Heart left ventricle (tissue), 16 donors: ENCODE measurements at regions not wholly inside any gene's neighbourhood (a gene's known extent, or its start where the extent isn't known, plus 50 kb on each side); places are given as distances from the start of the nearest gene placed in this dataset.

ENCODE experiments used
- ATAC-seq, 4 donors: fragments of 200-7000 bp; cut with Tn5 transposase; one replicate each; pipeline ENCODE4 v1.9.1; 2020 to 2022; ENCODE audit warnings: moderate library complexity in 4 of 4, mild to moderate bottlenecking in 3 of 4, moderate number of reproducible peaks in 1 of 4
- DNase-seq, 5 donors: peaks; one replicate each; pipeline ENCODE4 v3.0.0-alpha.2; 2020
- H3K27ac ChIP-seq, 12 donors: fragments of 200-600 bp; sonication (generic) in 4 of 12; one replicate each; pipeline versions ENCODE4 v1.5.0 to v1.8.0; 2016 to 2022; ENCODE audit warnings: mild to moderate bottlenecking in 2 of 12
- H3K27me3 ChIP-seq, 9 donors: fragments of 200-600 bp; sonication (generic) in 2 of 9; one replicate each; pipeline versions ENCODE4 v1.5.1 to v1.8.0; 2016 to 2022; ENCODE audit warnings: mild to moderate bottlenecking in 3 of 9
- H3K36me3 ChIP-seq, 9 donors: fragments of 200-600 bp; sonication (generic) in 2 of 9; one replicate each; pipeline versions ENCODE4 v1.5.0 to v1.8.0; 2018 to 2022; ENCODE audit warnings: mild to moderate bottlenecking in 2 of 9
- H3K4me1 ChIP-seq, 12 donors: fragments of 200-600 bp; sonication (generic) in 4 of 12; one replicate each; pipeline versions ENCODE4 v1.5.0 to v1.8.0; 2016 to 2022; ENCODE audit warnings: mild to moderate bottlenecking in 3 of 12
- H3K4me3 ChIP-seq, 12 donors: fragments of 200-600 bp; sonication (generic) in 4 of 12; one replicate each; pipeline versions ENCODE4 v1.5.0 to v1.8.0; 2017 to 2022; ENCODE audit warnings: mild to moderate bottlenecking in 9 of 12, moderate library complexity in 4 of 12
- H3K9me3 ChIP-seq, 12 donors: fragments of 200-600 bp; sonication (generic) in 4 of 12; one replicate each; pipeline versions ENCODE4 v1.5.0 to v1.8.0; 2016 to 2022; ENCODE audit warnings: mild to moderate bottlenecking in 1 of 12
- CTCF ChIP-seq, 12 donors: fragments of 200-600 bp; sonication (generic) in 4 of 12; IDR thresholded peaks; one replicate each; pipeline versions ENCODE4 v1.5.0 to v1.8.0; 2018 to 2022; ENCODE audit warnings: antibody characterized with exemption in 12 of 12, mild to moderate bottlenecking in 5 of 12
- POLR2A ChIP-seq, 2 donors: fragments of 450-650 bp; IDR thresholded peaks; one replicate each; pipeline ENCODE4 v1.6.1; 2017; ENCODE audit warnings: antibody characterized with exemption in 2 of 2, mild to moderate bottlenecking in 2 of 2, moderate library complexity in 2 of 2
- WGBS, 4 donors: extraction: QIAGEN DNeasy Blood & Tissue Kit in 2 of 4; methylation state at CpG; one replicate each; pipeline versions ENCODE4 v1.1.5 to v1.1.7; 2013 to 2018; 5-methylcytosine and 5-hydroxymethylcytosine counted together
- intact Hi-C, 10 donors: fragments of 100-400 bp; cut with DNase I; formaldehyde crosslinking; loops; one replicate each; pipeline versions ENCODE4 v1.11.1 to v1.14.2; 2022
- donor health status: ischemic (EF 13 %, LVEDD 7.1; RV severe dilation, severe dysfunction).
- donor health status: healthy with polysubstance abuse.
- donor health status: DM: no; HTN: yes; CAD: no.
- donor health status: DM: no; HTN: no; CAD: no.
- donor health status: ischemic (EF 25% LVEDD 6.9; RV normal size, moderate dysfunction).
- donor health status: ischemic (EF 25% LVEDD 5.7; RV mildly dilated, moderate dysfunction).
- donor health status: healthy.
- donor health status: DM: yes; HTN: yes; CAD: no.
- donor health status: ischemic (EF 35%, LVEDD 5.7; RV mildly dilated, moderate dysfunction).
- donor health status: nonischemic (EF 11% LVEDD 7.7; RV severe dilation, severe dysfunction).
- donor health status: DM: yes; HTN: yes; CAD: no.
- donor health status: PGD.
- donor health status: ischemic (EF 29% LVEDD 5.4; RV normal size, mild dysfunction).
- donor health status: nonischemic (EF 23%, LVEDD 6.1; RV moderate dilation, normal function).

- no peaks in the 10 kb centered on the region for H3K27me3 ChIP-seq
- ATAC-seq (no peak), DNase-seq (no peak)
- 95 to 98% (median 96%) methylated on average over 11 of the region's 11 CpGs for WGBS, 4 donors
- TF ChIP-seq CTCF (IDR thresholded peaks at IDR 0.05) (no peak), POLR2A (IDR thresholded peaks at IDR 0.05) (no peak)
- H3K27ac ChIP-seq = no peak overlapping the region
- H3K36me3 ChIP-seq = no peaks in the 10 kb centered on the region
- no peak overlapping the region for H3K4me3 ChIP-seq
- H3K9me3 ChIP-seq = peaks cover 0 to 13% (median 3%) of the 10 kb centered on the region in 12 donors
- H3K4me1 ChIP-seq = peaks cover 0 to 13% (median 4%) of the 10 kb centered on the region in 12 donors
- intact Hi-C loops = no loop called here
Measured at GRCh38 chr6:15800841-15801617, 138.2 kb upstream of the DTNBP1 start.

GRCh38 chr6:15798533-15799255 is 135.9 kb upstream of the DTNBP1 start:
- Histone ChIP-seq H3K4me1 (peaks cover 0 to 25% (median 12%) of the 10 kb centered on the region in 12 donors), H3K4me3 (no peak overlapping the region), H3K27ac (no peak overlapping the region), H3K27me3 (no peaks in the 10 kb centered on the region), H3K9me3 (peaks cover 0 to 13% (median 3%) of the 10 kb centered on the region in 12 donors), H3K36me3 (no peaks in the 10 kb centered on the region)
- WGBS, 4 donors = 73 to 92% (median 82%) methylated on average over 2 of the region's 2 CpGs
- TF ChIP-seq POLR2A (IDR thresholded peaks at IDR 0.05) (no peak), CTCF (IDR thresholded peaks at IDR 0.05) (no peak)
- intact Hi-C loops = no loop called here
- ATAC-seq (no peak), DNase-seq (no peak)

- Histone ChIP-seq H3K4me3 (no peak overlapping the region), H3K4me1 (peaks cover 0 to 29% (median 15%) of the 10 kb centered on the region in 12 donors), H3K27me3 (no peaks in the 10 kb centered on the region), H3K36me3 (no peaks in the 10 kb centered on the region), H3K27ac (peak overlapping the region in 10 of 12 donors; percentile 4 to 88 (median 68)), H3K9me3 (peaks cover 0 to 13% (median 3%) of the 10 kb centered on the region in 12 donors)
- no peak for ATAC-seq
- WGBS, 4 donors = 70 to 92% (median 91%) methylated on average over 5 of the region's 5 CpGs
- intact Hi-C loops = no loop called here
- DNase-seq = no peak
- TF ChIP-seq POLR2A (IDR thresholded peaks at IDR 0.05) = no peak
- TF ChIP-seq CTCF (IDR thresholded peaks at IDR 0.05) = no peak
Measured at GRCh38 chr6:15796844-15797243, 134.0 kb upstream of the DTNBP1 start.

GRCh38 chr6:15796130-15796771 is 133.4 kb upstream of the DTNBP1 start:
- 39 to 47% (median 45%) methylated on average over 7 of the region's 7 CpGs for WGBS, 4 donors
- intact Hi-C loops = no loop called here
- peak; percentile 84 to 93 (median 88) for ATAC-seq
- Histone ChIP-seq H3K27ac (peak overlapping the region in 10 of 12 donors; percentile 4 to 88 (median 68)), H3K9me3 (peaks cover 0 to 13% (median 3%) of the 10 kb centered on the region in 12 donors), H3K27me3 (no peaks in the 10 kb centered on the region), H3K4me3 (no peak overlapping the region), H3K36me3 (no peaks in the 10 kb centered on the region), H3K4me1 (peaks cover 0 to 29% (median 15%) of the 10 kb centered on the region in 12 donors)
- TF ChIP-seq POLR2A (IDR thresholded peaks at IDR 0.05) = no peak
- TF ChIP-seq CTCF (IDR thresholded peaks at IDR 0.05) = no peak
- peak in 3 of 5 donors; percentile 49 to 57 (median 54) for DNase-seq
